Kidney (tissue), 13 donors: ENCODE measurements at regions not wholly inside any gene's neighbourhood (a gene's known extent, or its start where the extent isn't known, plus 50 kb on each side); places are given as distances from the start of the nearest gene placed in this dataset.

Source experiments
- DNase-seq, 5 donors: peaks; one replicate each; pipeline ENCODE4 v3.0.0-alpha.2; 2013 to 2020
- FAIRE-seq: peaks from 2 replicates; lab custom pipeline; 2012; peaks lifted over from hg19 to GRCh38; lab: Jason Lieb, UNC
- H3K27ac ChIP-seq, 2 donors: one replicate each; pipeline ENCODE4 v1.7.0; 2013; ENCODE audit warnings: low read depth in 2 of 2, low read length in 2 of 2, inconsistent platforms in 1 of 2
- H3K27me3 ChIP-seq: one replicate; pipeline ENCODE4 v1.7.1; 2013; ENCODE audit warnings: low read length, inconsistent platforms; ENCODE audit not compliant: control insufficient read depth, insufficient read depth
- H3K36me3 ChIP-seq, 3 donors: one replicate each; pipeline versions ENCODE4 v1.7.0 to v1.7.1; 2013; ENCODE audit warnings: low read length in 3 of 3, control low read depth in 1 of 3, inconsistent platforms in 1 of 3; ENCODE audit not compliant: insufficient read depth in 3 of 3, control insufficient read depth in 2 of 3
- H3K4me1 ChIP-seq, 3 donors: one replicate each; pipeline versions ENCODE4 v1.7.0 to v1.7.1; 2013; ENCODE audit warnings: low read length in 3 of 3, inconsistent platforms in 1 of 3, low read depth in 1 of 3; ENCODE audit not compliant: control insufficient read depth in 2 of 3, insufficient read depth in 2 of 3
- H3K4me3 ChIP-seq, 3 donors: one replicate each; pipeline versions ENCODE4 v1.7.0 to v1.8.1; 2013; ENCODE audit warnings: low read length in 3 of 3, control low read depth in 1 of 3, inconsistent platforms in 1 of 3
- H3K9ac ChIP-seq, 3 donors: one replicate each; pipeline versions ENCODE4 v1.7.0 to v1.7.1; 2013; ENCODE audit warnings: low read length in 3 of 3, control low read depth in 1 of 3, inconsistent platforms in 1 of 3
- H3K9me3 ChIP-seq, 3 donors: one replicate each; pipeline versions ENCODE4 v1.7.0 to v1.7.1; 2013; ENCODE audit warnings: low read length in 3 of 3, control low read depth in 1 of 3, inconsistent platforms in 1 of 3; ENCODE audit not compliant: control insufficient read depth in 2 of 3, insufficient read depth in 1 of 3
- CTCF ChIP-seq: IDR thresholded peaks from 3 replicates; pipeline ENCODE4 v1.5.1; 2012; ENCODE audit warnings: mild to moderate bottlenecking, moderate library complexity, borderline replicate concordance; ENCODE audit not compliant: insufficient read depth; ENCODE audit errors: extremely low read depth
- intact Hi-C: fragments of 100-400 bp; cut with DNase I; formaldehyde crosslinking; loops from one replicate; pipeline ENCODE4 v1.11.1; 2022
- donor health status: control.
- donor health status: control.
- donor health status: control.
- donor health status: control.
- donor health status: control.
- donor health status: DM: yes; HTN: yes; CAD: no.
- donor health status: Normal renal cell carcinoma (clear cell type).

- H3K4me1 ChIP-seq: peaks cover 6 to 23% (median 14%) of the 10 kb centered on the region in 3 donors
- FAIRE-seq: no peak
- H3K27ac ChIP-seq: no peak overlapping the region
- no peak for DNase-seq
- no peaks in the 10 kb centered on the region for H3K36me3 ChIP-seq
- no peak overlapping the region for H3K4me3 ChIP-seq
- H3K27me3 ChIP-seq: no peaks in the 10 kb centered on the region
- no peak overlapping the region for H3K9ac ChIP-seq
- TF ChIP-seq CTCF: no peak
- no peaks in the 10 kb centered on the region for H3K9me3 ChIP-seq
- intact Hi-C loops: loop anchor here (10.0 kb wide), 2 partner anchors 258 to 508 kb away; no protein-coding TSS in a partner anchor
These were observed 184.0 kb upstream of the HAAO start for GRCh38 chr2:42976351-42976750.

GRCh38 chr2:42974721-42975717 is 182.6 kb upstream of the HAAO start:
- DNase-seq (peak; percentile 85 to 94 (median 91)), FAIRE-seq (no peak)
- Histone ChIP-seq H3K4me1 (peaks cover 6 to 23% (median 14%) of the 10 kb centered on the region in 3 donors), H3K4me3 (peak overlapping the region in 1 of 3 donors; percentile 59), H3K9ac (peak overlapping the region in 2 of 3 donors; percentile 41 to 75), H3K9me3 (no peaks in the 10 kb centered on the region), H3K27ac (peak overlapping the region; percentile 57 to 70), H3K36me3 (no peaks in the 10 kb centered on the region), H3K27me3 (no peaks in the 10 kb centered on the region)
- intact Hi-C loops: loop anchor here (10.0 kb wide), 2 partner anchors 260 to 510 kb away; no protein-coding TSS in a partner anchor
- peak; percentile 96 for TF ChIP-seq CTCF

GRCh38 chr2:42974169-42974720 is 181.9 kb upstream of the HAAO start:
- H3K9me3 ChIP-seq: no peaks in the 10 kb centered on the region
- no peak overlapping the region for H3K4me3 ChIP-seq
- H3K4me1 ChIP-seq: peaks cover 6 to 22% (median 13%) of the 10 kb centered on the region in 3 donors
- TF ChIP-seq CTCF: no peak
- no peak overlapping the region for H3K9ac ChIP-seq
- H3K36me3 ChIP-seq: no peaks in the 10 kb centered on the region
- no peak for DNase-seq
- H3K27ac ChIP-seq: peak overlapping the region; percentile 32 to 70
- no peak for FAIRE-seq
- H3K27me3 ChIP-seq: no peaks in the 10 kb centered on the region
- intact Hi-C loops: loop anchor here (10.0 kb wide), 2 partner anchors 261 to 511 kb away; no protein-coding TSS in a partner anchor
